Hematopoietic multipotent progenitor cell treated with erythropoietin and hydrocortisone succinate and interleukin-3 and kit ligand, for 4 days (in vitro differentiated cells): ENCODE measurements at regions not wholly inside any gene's neighbourhood (a gene's known extent, or its start where the extent isn't known, plus 50 kb on each side); places are given as distances from the start of the nearest gene placed in this dataset.

ENCODE experiments used
- DNase-seq: peaks from one replicate; pipeline ENCODE4 v3.0.0-alpha.2; 2015

GRCh38 chr4:58551676-58552075 is 1441.5 kb upstream of the IGFBP7 start:
- DNase-seq: no peak

GRCh38 chr4:58543465-58543864 is 1433.3 kb upstream of the IGFBP7 start:
- DNase-seq: no peak

- DNase-seq: no peak
Measured at GRCh38 chr4:58541926-58542325, 1431.7 kb upstream of the IGFBP7 start.

GRCh38 chr4:58522765-58523382 is 1412.7 kb upstream of the IGFBP7 start:
- DNase-seq: no peak

GRCh38 chr4:58515226-58515625 is 1405.0 kb upstream of the IGFBP7 start:
- no peak for DNase-seq

- no peak for DNase-seq
Measured at GRCh38 chr4:58514299-58514698, 1404.1 kb upstream of the IGFBP7 start.

GRCh38 chr4:58510652-58511051 is 1400.5 kb upstream of the IGFBP7 start:
- no peak for DNase-seq

- DNase-seq: no peak
Measured at GRCh38 chr4:58507079-58507478, 1396.9 kb upstream of the IGFBP7 start.

GRCh38 chr4:58502839-58503238 is 1392.7 kb upstream of the IGFBP7 start:
- no peak for DNase-seq

- DNase-seq: no peak
Measured at GRCh38 chr4:58499182-58499581, 1389.0 kb upstream of the IGFBP7 start.

DNA sequence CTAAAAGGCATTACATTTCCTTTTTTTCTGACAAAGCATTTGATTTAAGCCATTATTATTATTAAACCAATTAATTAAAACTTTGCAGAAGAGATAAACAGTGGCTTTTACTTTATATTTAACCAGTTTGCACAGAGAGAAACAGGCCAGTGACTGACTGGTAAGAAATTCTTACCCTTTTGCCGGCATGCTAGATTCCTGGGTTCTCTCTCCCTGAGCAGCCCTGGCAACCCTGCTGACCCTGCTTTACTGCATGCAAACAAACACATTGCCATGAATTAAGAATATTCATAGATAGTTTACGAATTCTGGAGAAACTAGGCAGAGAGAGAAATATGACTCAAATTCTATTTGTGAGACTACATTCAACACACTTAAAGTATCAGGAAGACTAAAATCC is 1381.4 kb upstream of the IGFBP7 start:
- DNase-seq: no peak

DNA sequence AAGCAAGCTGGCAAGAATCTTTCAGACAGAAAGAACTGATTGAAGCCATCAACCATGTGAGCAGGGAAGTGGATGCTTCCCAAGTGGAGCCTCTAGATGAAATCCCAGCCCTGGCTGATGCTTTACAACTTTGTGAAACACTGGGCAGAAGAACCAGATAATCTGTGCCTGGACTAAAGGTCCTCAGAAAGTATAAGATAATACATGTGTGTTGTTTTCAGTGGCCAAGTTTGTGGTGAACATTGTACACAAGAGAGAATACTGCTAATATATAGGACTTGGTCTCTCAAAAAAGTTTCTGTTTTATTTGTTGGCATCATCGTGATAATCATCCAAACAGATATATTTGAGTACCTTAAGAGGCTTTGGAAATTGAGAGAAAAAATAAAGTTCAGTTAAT is 1367.8 kb upstream of the IGFBP7 start:
- no peak for DNase-seq

DNA sequence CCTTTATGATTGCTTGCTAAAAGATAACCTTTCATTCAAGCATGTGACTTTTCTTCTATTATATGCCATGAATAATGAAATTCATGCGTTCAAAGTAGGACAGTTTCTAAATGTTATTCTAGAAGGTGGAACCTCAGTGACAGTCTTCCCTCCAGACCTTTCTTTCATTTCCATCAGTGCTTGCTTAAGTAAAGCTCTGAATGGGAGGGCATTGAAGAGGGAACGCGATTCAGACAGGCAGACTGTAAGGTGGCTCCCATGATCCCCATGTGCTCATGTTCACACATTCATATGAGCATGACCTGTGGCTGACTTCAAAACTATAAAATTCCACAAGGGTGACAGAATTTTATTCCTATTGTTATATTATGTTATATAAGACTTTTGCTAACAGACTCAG is 1367.3 kb upstream of the IGFBP7 start:
- DNase-seq: no peak

DNA sequence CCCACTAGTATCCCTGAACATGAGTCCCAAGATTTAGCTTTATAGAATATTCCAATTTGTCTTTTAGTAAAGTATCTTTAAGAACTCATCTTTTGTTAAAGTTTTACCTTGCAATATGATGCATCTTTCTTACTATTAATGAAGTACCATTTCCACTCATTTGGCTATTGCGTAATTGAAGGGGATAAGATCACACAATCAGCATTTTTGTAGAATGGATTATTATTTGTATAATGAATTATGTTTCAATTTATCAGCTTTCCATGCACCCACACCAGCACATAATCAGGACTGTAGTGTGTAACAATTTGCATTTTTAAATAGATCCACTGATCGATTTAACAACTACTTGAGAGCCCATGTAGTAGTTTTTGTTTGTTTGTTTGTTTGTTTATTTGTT is 1364.9 kb upstream of the IGFBP7 start:
- no peak for DNase-seq

GRCh38 chr4:58465031-58465430 is 1354.8 kb upstream of the IGFBP7 start:
- DNase-seq: no peak

DNA sequence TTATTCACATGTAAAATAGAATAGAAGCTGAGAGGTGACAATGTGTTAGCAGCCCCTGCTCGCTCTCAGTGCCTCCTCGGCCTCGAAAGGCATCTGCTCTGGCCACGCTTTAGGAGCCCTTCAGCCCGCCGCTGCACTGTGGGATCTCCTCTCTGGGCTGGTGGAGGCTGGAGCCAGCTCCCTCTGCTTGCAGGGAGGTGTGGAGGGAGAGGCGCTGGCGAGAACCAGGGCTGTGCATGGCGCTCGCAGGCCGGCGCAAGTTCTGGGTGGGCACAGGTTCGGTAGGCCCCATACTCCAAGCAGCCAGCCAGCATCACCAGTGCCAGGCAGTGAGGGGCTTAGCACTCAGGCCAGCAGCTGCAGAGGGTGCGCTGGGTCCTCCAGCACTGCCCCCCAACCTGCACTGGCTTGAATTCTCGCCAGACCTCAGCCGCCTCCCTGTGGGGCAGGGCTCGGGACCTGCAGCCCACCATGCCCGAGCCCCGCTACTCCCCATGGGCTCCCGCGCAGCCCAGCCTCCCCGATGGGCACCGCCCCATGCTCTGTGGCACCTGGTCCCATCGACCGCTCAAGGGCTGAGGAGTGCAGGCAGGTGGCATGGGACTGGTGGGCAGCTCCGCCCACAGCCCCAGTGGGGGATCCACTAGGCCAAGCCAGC is 1346.7 kb upstream of the IGFBP7 start:
- DNase-seq: no peak

GRCh38 chr4:58453956-58454355 is 1343.8 kb upstream of the IGFBP7 start:
- DNase-seq: no peak

DNA sequence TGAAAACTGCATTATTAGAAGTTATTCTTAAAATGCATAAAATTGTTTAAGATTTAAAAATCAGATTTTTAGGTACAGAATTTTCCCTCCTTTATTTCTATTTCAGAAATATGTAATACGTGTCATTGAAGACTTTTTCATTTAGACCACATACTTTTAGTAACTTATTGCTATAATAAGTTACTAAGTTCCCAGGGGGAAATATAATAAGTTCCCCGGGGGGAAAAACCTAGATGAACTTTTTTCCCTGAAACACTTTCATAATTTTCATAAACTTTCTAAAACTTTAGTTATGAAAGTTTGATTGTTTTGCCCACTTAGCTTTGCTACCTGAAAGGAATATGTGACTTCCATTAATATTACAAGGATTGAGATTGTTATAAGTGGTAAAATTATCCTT is 1341.5 kb upstream of the IGFBP7 start:
- DNase-seq: no peak

GRCh38 chr4:58435871-58436270 is 1325.7 kb upstream of the IGFBP7 start:
- no peak for DNase-seq

DNA sequence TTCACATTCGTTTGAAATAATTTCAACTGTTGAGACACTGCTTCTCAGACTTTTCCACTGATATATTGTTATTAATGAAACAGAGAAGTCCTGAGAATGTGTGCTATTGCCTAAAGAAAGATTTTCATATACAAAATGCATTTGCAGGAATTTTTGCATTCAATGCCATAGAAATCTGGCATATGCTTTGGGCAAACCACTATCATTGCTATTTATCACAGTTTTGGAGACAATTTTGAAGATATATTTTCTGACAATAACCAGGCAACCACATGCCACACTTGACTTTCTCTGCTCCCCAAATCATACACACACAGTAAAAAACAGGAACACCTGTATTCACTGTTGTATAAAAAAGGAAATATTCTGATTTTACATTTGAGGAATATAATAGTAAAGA is 1303.7 kb upstream of the IGFBP7 start:
- DNase-seq: no peak

- no peak for DNase-seq
Measured at GRCh38 chr4:58411904-58412303, 1301.7 kb upstream of the IGFBP7 start.

DNA sequence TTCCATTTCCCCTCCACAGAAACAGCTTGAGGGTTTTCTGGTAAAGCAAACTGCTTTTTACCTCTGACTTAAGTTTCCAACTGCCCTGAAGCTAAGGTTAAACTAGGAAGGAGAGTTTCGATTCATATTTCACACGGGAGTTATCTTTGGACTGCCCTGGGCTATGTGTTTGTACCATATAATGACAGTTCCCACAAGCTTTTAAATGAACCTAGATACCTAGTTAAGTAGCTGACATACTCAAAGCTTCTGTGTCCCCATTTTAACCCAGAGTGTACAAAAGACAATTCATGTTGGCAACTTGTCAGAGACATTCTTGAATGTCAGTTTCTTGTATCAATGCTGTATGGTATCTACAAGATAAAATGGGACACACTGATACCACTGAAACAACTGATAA is 1296.6 kb upstream of the IGFBP7 start:
- DNase-seq: no peak

- no peak for DNase-seq
Measured at GRCh38 chr4:58368221-58368620, 1258.0 kb upstream of the IGFBP7 start.

- DNase-seq: no peak
Measured at GRCh38 chr4:58360354-58361133, 1250.4 kb upstream of the IGFBP7 start.
